Panc1 (cell line): ENCODE measurements at regions not wholly inside any gene's neighbourhood (a gene's known extent, or its start where the extent isn't known, plus 50 kb on each side); places are given as distances from the start of the nearest gene placed in this dataset.

ENCODE experiments used
- ATAC-seq: fragments of 200-7000 bp; cut with Tn5 transposase; 2 replicates; pipeline ENCODE4 v1.9.1; 2020; ENCODE audit warnings: mild to moderate bottlenecking, moderate library complexity
- BruUV-seq: library from RNA; stranded (reverse); fragments of 400-500 nt; replicated peaks from 2 replicates; lab custom pipeline; 2021; lab: Mats Ljungman, UMichigan
- CTCF ChIA-PET: fragments of 300-600 bp; sonication (Branson Sonifier 250); formaldehyde crosslinking; loops from one replicate; lab custom pipeline; 2022; ENCODE audit warnings: antibody characterized with exemption; lab: Charles Lee
- POLR2A ChIA-PET: fragments of 300-600 bp; sonication (Branson Sonifier 250); formaldehyde crosslinking; loops from one replicate; lab custom pipeline; 2022; ENCODE audit warnings: antibody characterized with exemption; lab: Charles Lee
- DNase-seq: peaks from one replicate; pipeline ENCODE4 v3.0.0-alpha.2; 2010; ENCODE audit warnings: low read depth, low spot score
- H3K27ac ChIP-seq: 2 replicates; pipeline ENCODE4 v1.5.1; 2011; ENCODE audit warnings: mild to moderate bottlenecking, low read length, inconsistent platforms
- H3K27me3 ChIP-seq: fragments of 200-500 bp; sonication (Bioruptor generic); 2 replicates; pipeline ENCODE4 v1.6.0; 2014; ENCODE audit warnings: low read length, inconsistent platforms; ENCODE audit not compliant: control insufficient read depth, insufficient read depth
- H3K36me3 ChIP-seq: fragments of 200-500 bp; sonication (Bioruptor generic); 2 replicates; pipeline ENCODE4 v1.5.1; 2014; ENCODE audit warnings: inconsistent platforms, mild to moderate bottlenecking, low read length, moderate library complexity; ENCODE audit not compliant: control insufficient read depth, insufficient read depth
- H3K4me1 ChIP-seq: 2 replicates; pipeline ENCODE4 v1.5.1; 2011; ENCODE audit warnings: inconsistent platforms, mild to moderate bottlenecking, low read length, moderate library complexity; ENCODE audit not compliant: control insufficient read depth, insufficient read depth
- H3K4me3 ChIP-seq, 2 experiments: 2 replicates each; pipeline ENCODE4 v1.5.1; 2011 to 2012; ENCODE audit warnings: low read depth in 2 of 2, low read length in 2 of 2, mild to moderate bottlenecking in 2 of 2, inconsistent platforms in 1 of 2, moderate library complexity in 1 of 2
- H3K9me3 ChIP-seq: fragments of 200-500 bp; sonication (Bioruptor generic); 2 replicates; pipeline ENCODE4 v1.5.1; 2014; ENCODE audit warnings: low read depth, mild to moderate bottlenecking, inconsistent platforms, low read length, moderate library complexity; ENCODE audit not compliant: control insufficient read depth, insufficient read depth
- CTCF ChIP-seq: fragments of 450-650 bp; IDR thresholded peaks from 2 replicates; pipeline ENCODE4 v1.5.1; 2017; ENCODE audit warnings: mild to moderate bottlenecking
- POLR2AphosphoS5 ChIP-seq: IDR thresholded peaks from 2 replicates; pipeline ENCODE4 v1.6.1; 2012; ENCODE audit warnings: mild to moderate bottlenecking, low read depth, low read length, moderate library complexity
- SIN3A ChIP-seq: IDR thresholded peaks from 2 replicates; pipeline ENCODE4 v1.6.1; 2012; ENCODE audit warnings: low read depth, mild to moderate bottlenecking, low read length, moderate library complexity, borderline replicate concordance; ENCODE audit not compliant: insufficient read depth
- TCF7L2 ChIP-seq: IDR thresholded peaks from 2 replicates; pipeline ENCODE4 v1.6.1; 2011; ENCODE audit warnings: mild to moderate bottlenecking, low read depth, low read length, inconsistent platforms
- in situ Hi-C: cut with HindIII; loops from 2 replicates; pipeline ENCODE4 v1.10.0; 2016; ENCODE audit warnings: low sequenced_read_pairs, low pct_unique_long_range_greater_than_20kb
- intact Hi-C: fragments of 100-400 bp; cut with micrococcal nuclease; formaldehyde crosslinking; loops from one replicate; pipeline ENCODE4 v1.10.0; 2022; ENCODE audit not compliant: unreplicated experiment
- TF ChIP-seq, protein P1 (sequence below), 2 experiments: IDR thresholded peaks; 2 replicates each; pipeline ENCODE4 v1.6.1; 2011 to 2012; ENCODE audit warnings: low read depth in 2 of 2, control low read depth in 1 of 2, low read length in 1 of 2, mild to moderate bottlenecking in 1 of 2, moderate library complexity in 1 of 2; ENCODE audit not compliant: insufficient read depth in 1 of 2

DNA sequence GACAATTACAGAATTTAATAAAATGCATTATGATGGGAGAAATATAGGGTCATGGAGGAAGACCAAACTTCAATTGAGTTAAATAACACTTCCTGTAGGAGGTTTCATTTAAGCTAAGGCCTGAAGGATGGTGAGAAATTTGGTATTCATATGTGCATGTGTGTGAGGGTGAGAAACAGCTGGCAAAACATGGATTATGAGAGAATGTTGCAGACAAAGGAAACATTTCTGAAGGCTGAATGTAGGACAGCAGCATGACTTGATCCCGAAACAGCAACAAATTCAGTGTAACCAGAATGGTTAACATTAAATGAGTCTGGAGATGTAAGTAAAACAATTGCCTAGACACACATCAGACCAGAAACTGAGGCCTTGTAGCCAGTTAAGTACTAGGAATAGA, 630.8 kb downstream of the NR4A2 start:
- ChIA-PET CTCF (no interaction called here), POLR2A (no interaction called here)
- no peak overlapping the region for H3K4me3 ChIP-seq
- in situ Hi-C loops = no loop called here
- no peaks in the 10 kb centered on the region for H3K9me3 ChIP-seq
- no TSS peak for BruUV-seq
- intact Hi-C loops = no loop called here
- H3K36me3 ChIP-seq = no peaks in the 10 kb centered on the region
- TF ChIP-seq CTCF = no peak
- TF ChIP-seq, protein P1, sequence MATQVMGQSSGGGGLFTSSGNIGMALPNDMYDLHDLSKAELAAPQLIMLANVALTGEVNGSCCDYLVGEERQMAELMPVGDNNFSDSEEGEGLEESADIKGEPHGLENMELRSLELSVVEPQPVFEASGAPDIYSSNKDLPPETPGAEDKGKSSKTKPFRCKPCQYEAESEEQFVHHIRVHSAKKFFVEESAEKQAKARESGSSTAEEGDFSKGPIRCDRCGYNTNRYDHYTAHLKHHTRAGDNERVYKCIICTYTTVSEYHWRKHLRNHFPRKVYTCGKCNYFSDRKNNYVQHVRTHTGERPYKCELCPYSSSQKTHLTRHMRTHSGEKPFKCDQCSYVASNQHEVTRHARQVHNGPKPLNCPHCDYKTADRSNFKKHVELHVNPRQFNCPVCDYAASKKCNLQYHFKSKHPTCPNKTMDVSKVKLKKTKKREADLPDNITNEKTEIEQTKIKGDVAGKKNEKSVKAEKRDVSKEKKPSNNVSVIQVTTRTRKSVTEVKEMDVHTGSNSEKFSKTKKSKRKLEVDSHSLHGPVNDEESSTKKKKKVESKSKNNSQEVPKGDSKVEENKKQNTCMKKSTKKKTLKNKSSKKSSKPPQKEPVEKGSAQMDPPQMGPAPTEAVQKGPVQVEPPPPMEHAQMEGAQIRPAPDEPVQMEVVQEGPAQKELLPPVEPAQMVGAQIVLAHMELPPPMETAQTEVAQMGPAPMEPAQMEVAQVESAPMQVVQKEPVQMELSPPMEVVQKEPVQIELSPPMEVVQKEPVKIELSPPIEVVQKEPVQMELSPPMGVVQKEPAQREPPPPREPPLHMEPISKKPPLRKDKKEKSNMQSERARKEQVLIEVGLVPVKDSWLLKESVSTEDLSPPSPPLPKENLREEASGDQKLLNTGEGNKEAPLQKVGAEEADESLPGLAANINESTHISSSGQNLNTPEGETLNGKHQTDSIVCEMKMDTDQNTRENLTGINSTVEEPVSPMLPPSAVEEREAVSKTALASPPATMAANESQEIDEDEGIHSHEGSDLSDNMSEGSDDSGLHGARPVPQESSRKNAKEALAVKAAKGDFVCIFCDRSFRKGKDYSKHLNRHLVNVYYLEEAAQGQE (IDR thresholded peaks at IDR 0.05; ENCODE audit: insufficient read depth in 1 of 2, low read depth in 2 of 2, low read length in 1 of 2) = no peak
- no peak for TF ChIP-seq SIN3A
- TF ChIP-seq TCF7L2 = no peak
- no peak for TF ChIP-seq POLR2AphosphoS5
- no peak for ATAC-seq
- DNase-seq = no peak
- H3K4me1 ChIP-seq = no peaks in the 10 kb centered on the region
- no peaks in the 10 kb centered on the region for H3K27me3 ChIP-seq
- H3K27ac ChIP-seq = no peak overlapping the region

DNA sequence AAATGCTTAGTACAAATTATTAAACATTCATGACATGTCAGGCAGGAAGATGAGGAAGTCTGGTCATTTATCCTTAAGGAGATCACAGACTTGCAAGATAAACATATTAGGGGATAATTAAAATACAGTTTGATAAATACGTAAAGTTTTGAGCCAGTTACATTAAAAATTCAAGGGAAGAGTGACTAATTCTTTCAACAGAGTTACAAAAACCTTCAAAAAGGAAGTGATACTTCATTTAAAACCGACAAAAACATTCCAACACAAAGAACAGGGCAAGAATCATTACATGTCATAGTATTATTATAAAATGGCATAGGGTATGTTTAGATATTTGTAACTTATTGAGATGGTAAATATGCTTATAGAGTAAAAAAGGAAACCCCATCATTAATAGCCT, 636.0 kb downstream of the NR4A2 start:
- no peak for DNase-seq
- Histone ChIP-seq H3K27me3 (no peaks in the 10 kb centered on the region), H3K27ac (no peak overlapping the region), H3K36me3 (no peaks in the 10 kb centered on the region), H3K4me3 (no peak overlapping the region), H3K9me3 (no peaks in the 10 kb centered on the region), H3K4me1 (no peaks in the 10 kb centered on the region)
- ATAC-seq = no peak
- TF ChIP-seq CTCF = no peak
- no peak for TF ChIP-seq TCF7L2
- TF ChIP-seq POLR2AphosphoS5 = no peak
- TF ChIP-seq SIN3A = no peak
- TF ChIP-seq, protein P1 (IDR thresholded peaks at IDR 0.05; ENCODE audit: insufficient read depth in 1 of 2, low read depth in 2 of 2, low read length in 1 of 2) = no peak
- intact Hi-C loops (no loop called here), in situ Hi-C loops (no loop called here)
- BruUV-seq = no TSS peak
- ChIA-PET POLR2A (no interaction called here), CTCF (no interaction called here)
